Epithelial cell of prostate (primary cell): ENCODE measurements at regions not wholly inside any gene's neighbourhood (a gene's known extent, or its start where the extent isn't known, plus 50 kb on each side); places are given as distances from the start of the nearest gene placed in this dataset.
"Not testable (repeated sequence)": the region's sequence is repeated elsewhere in the genome, so short reads cannot be mapped to it uniquely, and the experiment has no call there.

Source experiments
- DNase-seq: peaks from one replicate; pipeline ENCODE4 v3.0.0-alpha.2; 2011; ENCODE audit warnings: low read depth, low spot score
- H3K27ac ChIP-seq: fragments of 450-650 bp; 2 replicates; pipeline ENCODE4 v1.5.1; 2017; ENCODE audit warnings: mild to moderate bottlenecking

DNA sequence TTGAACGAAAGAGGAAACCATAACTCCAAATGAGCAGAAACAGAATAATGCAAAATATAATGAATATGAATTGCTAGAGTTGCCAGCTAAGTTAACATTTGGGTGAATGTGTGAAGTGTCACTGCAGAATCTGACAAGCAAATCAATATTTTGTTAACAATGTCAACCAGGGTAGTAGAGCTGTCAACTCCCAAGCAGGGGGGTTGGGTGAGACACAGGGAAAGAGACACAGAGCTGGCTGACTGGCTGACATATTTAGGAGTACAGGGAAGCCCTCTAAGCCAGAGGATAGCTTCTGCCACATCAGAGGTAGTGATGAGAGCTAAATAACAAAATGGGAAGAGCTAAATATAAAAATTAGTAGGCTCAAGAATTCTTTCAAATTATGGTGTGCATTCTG lies 393.1 kb upstream of the KCND2 start:
- DNase-seq: no peak
- no peak overlapping the region for H3K27ac ChIP-seq

DNA sequence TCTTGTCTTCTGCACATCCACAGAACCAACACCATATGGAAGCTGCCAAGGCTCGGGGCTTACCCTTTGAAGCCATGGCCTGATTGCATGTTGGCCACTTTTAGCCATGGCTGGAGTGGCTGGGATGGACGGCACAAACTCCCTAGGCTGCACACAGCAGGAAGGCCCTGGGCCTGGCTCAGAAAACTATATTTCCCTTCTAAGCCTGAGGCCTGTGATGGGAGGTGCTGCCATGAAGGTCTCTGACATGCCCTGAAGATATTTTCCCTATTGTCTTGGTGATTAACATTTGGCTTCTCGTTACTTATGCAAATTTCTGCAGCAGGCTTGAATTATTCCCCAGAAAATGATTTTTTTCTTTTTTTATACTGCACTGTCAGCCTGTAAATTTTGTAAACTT lies 387.0 kb upstream of the KCND2 start:
- no peak for DNase-seq
- H3K27ac ChIP-seq: no peak overlapping the region

DNA sequence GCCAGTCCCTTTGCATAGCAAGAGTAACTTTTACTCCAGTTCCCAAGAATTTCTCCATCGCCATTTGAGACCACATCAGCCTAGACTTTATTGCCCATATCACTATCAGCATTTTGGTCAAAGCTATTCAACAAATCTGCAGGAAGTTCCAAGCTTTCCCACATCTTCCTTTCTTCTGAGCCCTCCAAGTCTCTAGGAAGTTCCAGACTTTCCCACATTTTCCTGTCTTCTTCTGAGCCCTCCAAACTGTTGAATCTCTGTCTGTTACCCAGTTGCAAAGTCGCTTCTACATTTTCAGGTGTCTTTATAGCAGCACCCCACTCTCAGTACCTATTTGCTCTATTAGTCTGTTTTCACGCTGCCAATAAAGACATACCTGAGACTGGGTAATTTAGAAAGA lies 386.4 kb upstream of the KCND2 start:
- not testable (repeated sequence) for DNase-seq, H3K27ac ChIP-seq

DNA sequence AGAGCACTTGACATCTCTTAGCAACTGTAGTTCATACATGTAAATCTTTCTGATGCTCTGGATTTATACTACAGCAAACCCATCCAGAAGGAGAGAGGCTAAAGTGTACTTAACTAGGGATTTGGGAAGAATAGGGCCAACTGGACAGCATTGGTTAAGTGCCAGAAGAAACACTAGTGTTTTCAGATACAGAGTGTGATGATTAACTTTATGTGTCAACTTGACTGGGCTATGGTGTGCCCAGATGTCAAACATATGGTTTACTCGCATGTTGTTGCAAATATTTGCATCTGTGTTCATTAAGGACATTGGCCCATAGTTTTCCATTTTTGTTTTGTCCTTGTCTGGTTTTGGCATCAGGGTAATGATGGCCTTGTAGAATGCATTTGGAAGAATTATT lies 384.7 kb upstream of the KCND2 start:
- DNase-seq: no peak
- H3K27ac ChIP-seq: no peak overlapping the region

DNA sequence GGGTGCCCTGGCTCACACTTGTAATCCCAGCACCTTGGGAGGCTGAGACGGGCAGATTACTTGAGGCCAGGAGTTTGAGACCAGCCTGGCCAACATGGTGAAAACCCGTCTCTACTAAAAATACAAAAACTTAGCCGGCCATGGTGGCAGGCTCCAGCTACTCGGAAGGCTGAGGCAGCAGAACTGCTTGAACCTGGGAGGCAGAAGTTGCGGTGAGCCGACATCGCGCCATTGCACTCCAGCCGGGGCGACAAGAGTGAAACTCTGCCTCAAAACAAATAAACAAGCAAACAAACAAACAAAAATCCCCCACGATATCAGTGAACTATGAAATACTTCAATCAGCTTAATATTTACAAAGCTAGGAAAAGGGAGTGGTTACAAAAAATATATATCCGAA lies 382.3 kb upstream of the KCND2 start:
- no peak for DNase-seq
- H3K27ac ChIP-seq: no peak overlapping the region

DNA sequence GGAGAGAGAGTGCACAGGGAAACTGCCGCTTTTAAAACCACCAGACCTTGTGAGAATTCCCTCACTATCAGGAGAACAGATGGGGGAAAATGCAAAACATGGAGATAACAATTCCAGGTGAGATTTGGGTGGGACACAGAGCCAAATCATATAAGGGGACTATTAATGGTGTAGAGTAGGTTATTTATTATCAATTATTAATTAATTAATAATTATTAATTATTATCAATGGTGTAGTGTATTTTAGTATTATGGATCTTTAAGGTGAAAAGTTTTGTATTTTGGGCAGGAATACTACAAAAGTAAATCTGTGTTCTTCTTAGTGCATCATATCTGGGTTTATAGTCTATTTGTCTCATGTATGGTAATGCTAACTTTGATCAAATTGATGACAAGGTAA lies 377.7 kb upstream of the KCND2 start:
- DNase-seq: no peak

DNA sequence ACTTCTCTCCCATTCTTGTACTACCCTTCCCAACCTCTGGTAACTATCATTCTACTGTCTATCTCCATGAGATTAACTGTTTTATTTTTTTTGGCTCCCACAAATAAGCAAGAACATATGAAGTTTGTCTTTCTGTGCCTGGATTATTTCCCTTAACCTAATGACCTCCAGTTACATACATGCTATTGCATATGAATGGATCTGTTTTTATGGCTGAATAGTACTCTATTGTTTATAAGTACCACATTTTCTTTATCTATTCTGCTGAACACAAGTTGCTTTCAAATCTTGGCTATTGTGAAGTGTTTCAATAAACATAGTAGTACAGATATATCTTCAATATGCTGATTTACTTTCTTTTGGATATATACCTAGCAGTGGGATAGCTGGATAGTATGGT lies 376.6 kb upstream of the KCND2 start:
- no peak for DNase-seq
- no peak overlapping the region for H3K27ac ChIP-seq

More for the DNA sequence above, 377.7 kb upstream of the KCND2 start:
- no peak overlapping the region for H3K27ac ChIP-seq

DNA sequence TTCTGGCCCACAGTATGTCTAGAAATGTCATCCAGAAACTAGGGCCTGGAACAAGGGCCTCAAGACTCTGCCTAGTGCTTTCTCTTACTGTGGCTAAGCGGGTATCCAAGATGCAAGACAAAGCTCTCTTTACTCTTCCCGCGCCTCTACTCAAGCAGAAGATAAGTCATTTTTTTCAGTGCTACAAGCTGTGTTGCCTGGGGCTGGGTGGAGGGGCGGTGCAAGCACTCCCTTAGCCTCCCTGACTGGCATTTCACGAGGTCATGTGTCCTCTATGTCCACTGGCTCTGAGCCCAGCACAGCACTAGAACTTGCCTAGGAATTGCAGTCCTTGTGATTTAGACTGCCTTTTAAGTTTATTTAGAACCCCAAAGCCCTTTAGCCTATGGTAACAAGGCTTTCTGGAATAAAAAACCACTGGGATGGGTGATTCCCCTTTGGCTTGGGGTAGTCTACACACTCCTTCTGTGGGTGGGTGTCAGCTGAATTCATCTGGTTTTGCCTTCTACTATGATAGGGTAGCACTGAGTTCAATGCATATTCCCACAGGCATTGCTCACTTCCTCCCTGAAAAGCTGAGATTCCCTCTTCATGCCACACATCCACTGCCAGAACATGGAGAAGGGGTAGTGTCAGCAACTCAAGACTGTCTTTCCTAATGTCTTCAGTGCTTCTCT lies 371.8 kb upstream of the KCND2 start:
- no peak overlapping the region for H3K27ac ChIP-seq
- peak; percentile 2 for DNase-seq

DNA sequence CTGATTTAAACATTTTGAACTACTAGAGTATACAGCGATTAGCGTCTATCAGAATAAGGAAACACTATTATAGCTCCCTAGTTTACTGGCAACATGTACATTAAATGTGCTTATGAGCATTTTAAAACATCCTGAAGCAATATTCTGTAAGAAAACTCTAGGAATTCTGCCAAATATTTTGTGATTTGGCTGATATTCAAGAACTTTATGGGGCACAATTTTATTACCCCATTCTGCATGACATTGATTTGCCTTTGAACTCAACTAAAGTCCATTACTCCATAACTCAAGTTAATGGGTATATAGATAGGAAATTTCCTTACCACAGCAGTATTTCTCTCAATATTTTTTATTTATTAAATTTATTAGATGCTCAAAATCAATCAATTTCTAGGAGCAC lies 369.9 kb upstream of the KCND2 start:
- DNase-seq: no peak
- no peak overlapping the region for H3K27ac ChIP-seq

DNA sequence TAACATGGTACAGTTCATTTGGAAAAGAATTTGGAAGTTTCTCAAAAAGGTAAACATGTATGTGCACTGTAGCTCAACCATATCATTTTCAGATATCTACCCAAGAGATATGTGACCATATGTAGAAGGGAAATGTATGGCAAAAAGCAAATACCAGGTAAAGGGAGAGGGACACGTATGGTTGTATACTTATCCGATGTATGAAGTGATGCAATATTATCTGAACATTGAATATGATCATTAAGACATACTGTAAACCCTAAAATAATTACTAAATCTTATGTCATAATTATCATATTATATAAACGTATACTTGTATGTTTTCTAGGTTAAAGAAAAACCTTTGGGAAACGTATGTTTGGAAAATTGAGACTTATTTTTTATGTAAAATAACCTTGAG lies 367.5 kb upstream of the KCND2 start:
- no peak for DNase-seq
- H3K27ac ChIP-seq: no peak overlapping the region

DNA sequence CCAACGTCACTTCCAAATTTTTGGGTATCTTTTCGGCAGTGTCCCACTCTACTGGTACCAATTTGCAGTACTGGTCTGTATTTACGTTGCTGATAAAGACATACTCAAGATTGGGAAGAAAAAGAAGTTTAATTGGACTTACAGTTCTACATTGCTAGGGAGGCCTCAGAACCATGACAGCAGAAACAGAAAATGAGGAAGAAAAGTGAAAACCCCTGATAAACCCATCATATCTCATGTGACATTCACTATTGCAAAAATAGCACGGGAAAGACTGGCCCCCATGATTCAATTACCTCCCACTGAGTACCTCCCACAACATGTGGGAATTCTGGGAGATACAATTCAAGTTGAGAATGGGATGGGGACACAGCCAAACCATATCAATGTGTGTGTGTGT lies 364.0 kb upstream of the KCND2 start:
- H3K27ac ChIP-seq: no peak overlapping the region
- DNase-seq: no peak

DNA sequence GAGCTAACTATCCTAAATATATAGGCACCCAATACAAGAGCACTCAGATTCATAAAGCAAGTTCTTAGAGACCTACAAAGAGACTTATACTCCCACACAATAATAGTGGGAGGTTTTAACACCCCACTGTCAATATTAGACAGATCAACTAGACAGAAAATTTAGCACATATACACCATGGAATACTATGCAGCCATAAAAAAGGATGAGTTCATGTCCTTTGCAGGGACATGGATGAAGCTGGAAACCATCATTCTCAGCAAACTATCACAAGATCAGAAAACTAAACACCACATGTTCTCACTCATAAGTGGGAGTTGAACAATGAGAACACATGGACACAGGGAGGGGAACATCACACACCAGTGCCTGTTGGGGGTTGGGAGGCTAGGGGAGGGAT lies 358.9 kb upstream of the KCND2 start:
- DNase-seq, H3K27ac ChIP-seq: not testable (repeated sequence)

DNA sequence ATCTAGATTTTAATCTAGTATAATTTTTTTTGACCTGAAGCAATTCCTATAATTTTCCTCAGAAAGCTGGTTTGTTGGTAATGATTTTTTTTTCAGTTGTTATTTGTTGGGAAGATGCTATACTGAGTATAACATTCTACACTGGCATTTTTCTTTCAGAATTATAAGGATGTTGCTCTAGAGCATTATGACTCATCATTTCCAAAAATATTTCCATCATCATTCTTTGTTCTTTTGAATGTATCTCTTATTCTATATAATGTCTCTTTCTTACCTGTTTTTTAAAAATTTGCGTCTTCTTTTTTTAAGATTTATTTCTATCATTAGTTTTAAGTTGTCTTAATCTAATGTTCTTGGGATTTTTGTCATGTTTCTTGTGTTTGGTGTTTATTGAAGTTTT lies 356.5 kb upstream of the KCND2 start:
- no peak overlapping the region for H3K27ac ChIP-seq

DNA sequence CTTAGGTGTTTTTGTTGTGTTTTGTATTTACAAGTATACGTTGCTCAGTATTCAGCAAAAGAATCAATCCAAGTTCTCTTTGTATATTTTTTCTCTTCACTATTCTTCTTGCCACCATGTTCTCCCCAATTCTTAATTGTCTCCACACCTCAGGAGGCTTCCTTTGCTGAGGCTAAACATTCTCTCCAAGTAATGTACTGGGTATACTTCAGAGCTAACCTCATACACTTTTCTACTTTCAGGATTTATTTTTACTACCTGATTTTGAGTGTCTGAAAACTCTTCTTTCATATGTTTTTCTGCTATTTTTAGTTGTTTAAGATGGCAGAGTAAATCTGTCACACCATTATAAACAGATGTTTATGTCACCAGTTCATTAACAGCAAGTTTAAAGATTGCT lies 354.8 kb upstream of the KCND2 start:
- DNase-seq: no peak
- no peak overlapping the region for H3K27ac ChIP-seq

More for the DNA sequence above, 356.5 kb upstream of the KCND2 start:
- DNase-seq: no peak

DNA sequence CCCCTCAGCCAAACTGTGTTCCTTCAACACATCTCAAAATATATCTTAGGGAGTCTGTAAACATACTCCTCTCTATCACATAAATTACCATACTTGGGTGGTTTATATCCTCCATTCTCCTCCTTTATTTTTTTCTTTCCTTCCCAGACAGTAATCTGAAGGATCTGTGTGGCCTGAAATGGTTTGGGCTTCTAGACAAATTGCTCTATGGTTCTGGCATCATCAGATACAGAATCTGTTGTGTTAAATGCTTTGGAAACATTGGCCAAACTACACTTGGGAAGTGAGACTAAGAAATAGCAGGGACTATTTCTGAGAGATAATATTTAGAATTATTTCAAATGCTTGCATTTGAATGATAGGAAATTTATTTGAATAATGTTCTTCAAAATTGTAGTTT lies 353.0 kb upstream of the KCND2 start:
- H3K27ac ChIP-seq: no peak overlapping the region
- no peak for DNase-seq

DNA sequence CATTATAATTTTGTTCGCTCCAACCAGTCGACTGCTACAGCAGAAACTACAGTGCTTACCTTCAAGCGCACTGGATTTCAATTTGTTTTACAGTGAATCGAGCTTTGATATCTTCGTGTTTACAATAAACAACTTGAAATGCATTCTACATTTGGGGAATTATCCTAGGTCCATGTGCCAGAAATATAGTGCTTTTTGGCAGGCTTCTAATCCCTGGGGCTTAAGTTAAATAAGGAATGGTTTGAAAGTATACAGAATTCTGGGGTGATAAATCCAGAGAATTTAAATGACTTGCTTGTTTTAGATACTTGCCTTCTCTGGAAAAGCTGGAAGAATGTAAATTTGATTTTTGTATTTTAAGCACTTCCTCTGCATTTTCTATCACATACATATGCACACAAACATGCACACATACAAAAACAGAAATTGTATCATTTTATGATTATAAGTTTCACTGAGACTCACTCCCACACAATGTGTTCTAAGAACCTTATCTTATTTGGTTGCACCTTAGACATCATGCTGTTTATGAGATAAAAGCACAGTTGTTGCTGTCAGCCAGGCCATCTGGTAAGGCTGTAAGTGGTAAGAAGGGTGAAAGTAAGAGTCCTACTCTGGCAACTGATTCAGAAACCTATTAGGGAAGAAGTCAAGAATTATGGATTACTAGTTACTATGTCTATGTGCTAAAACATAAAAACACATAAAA lies 347.2 kb upstream of the KCND2 start:
- no peak overlapping the region for H3K27ac ChIP-seq
- DNase-seq: no peak

DNA sequence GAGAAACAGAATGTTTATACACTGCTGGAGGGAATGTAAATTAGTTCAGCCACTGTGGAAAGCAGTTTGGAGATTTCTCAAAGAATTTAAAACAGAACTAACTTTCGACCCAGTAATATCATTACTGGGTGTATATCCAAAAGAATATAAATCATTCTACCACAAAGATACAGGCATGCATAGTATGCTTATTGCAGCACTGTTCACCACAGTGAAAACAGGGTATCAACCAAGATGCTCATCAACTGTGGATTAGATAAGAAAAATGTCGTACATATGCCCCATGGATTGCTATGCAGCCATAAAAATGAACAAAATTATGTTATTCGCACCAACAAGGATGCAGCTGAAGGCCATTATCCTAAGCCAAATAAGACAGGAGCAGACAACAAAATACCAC lies 343.1 kb upstream of the KCND2 start:
- DNase-seq: no peak

DNA sequence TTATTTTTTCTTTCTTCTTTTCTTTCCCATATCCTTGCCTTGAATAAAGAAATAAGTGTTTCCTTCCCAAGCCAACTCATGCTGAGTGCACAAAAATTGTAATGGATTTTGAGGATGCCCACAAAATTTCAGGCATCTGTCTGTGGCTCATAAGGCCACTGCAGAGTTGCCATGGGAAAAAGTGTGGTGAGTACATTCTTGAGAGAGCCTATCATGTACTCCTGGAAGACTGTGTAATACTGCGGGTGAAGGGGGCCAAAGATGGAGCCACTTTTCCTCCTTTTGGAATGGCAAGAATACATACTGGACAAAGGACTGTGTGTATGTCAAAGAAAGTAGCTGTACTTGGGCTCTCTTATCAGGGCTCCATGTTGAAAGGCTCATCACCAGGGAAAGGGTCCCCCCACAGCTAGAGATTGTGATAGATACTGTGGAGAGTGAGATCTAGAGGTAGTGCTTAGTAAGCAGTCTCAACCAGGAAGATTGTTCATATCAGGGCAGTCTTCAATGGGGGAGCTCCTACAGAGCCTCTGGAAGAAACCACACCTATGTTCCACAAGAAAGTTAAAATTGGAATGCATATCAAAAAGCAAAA lies 341.6 kb upstream of the KCND2 start:
- no peak overlapping the region for H3K27ac ChIP-seq
- DNase-seq: no peak

More for the DNA sequence above, 343.1 kb upstream of the KCND2 start:
- no peak overlapping the region for H3K27ac ChIP-seq

DNA sequence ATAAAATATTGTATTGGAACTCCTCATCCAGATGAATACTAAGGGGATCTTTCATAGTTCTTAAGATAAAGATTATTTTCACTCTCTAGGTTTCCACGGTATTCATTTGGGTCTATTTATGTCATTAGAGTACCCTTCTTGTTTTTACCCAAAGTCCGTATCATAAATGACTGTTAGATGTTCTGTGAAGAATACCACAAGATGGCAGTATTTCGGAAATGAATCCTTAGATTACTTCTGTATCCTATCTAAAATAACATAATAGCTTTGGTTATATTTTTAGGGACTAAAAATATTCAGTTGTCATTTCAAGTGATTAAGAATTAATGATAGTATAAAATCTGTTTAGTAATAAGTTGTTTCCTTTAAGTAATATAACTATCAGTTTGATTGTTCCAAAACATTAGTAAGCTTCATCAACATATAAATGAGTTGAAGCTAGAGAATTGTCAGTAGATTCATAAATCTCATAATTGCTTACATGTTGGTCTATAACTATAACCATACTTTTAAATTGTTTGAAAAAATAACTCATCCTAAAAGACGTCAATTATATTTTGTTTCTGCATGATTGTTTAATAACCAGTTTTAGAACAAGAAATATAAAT lies 337.5 kb upstream of the KCND2 start:
- no peak for DNase-seq
- no peak overlapping the region for H3K27ac ChIP-seq

DNA sequence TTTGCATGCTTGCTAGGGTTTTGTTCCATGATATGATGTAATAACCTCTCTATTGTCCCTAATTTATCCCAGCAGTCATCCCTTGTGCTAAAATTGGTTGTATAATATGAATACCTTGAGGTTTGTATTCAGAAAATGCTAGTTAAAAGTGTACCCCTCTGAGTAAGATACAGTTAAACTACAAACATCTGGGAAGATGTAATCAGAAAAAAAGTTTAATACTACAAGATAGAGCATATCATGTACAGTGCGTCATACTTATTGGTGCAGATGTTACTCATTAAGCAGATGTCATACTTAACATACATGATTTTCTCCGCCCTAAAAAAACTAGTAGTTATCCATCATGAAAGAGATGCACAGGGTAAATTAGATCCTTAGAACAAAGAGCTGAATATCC lies 336.1 kb upstream of the KCND2 start:
- DNase-seq: no peak
- H3K27ac ChIP-seq: no peak overlapping the region

DNA sequence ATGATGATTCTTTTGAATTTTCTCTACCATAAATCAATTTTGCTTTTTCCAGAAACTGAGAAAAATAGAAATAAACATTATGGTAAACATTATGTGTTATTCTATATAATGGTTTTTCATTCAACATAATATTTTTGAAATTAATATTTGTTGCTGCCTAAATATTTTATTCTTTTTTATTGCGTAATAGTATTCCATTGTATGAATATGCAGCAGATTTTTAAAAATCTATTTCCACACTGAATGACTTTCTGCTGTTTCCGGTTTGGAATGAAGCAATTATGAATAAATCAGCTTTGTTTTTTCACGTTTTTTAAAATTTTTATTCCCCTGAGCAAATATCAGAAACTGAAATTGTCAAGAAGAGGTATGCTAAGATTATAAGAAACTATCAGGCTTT lies 335.2 kb upstream of the KCND2 start:
- DNase-seq: no peak

More for the DNA sequence above, 335.2 kb upstream of the KCND2 start:
- no peak overlapping the region for H3K27ac ChIP-seq
